ENCODE measurements at regions not wholly inside any gene's neighbourhood (a gene's known extent, or its start where the extent isn't known, plus 50 kb on each side); places are given as distances from the start of the nearest gene placed in this dataset.

DNA sequence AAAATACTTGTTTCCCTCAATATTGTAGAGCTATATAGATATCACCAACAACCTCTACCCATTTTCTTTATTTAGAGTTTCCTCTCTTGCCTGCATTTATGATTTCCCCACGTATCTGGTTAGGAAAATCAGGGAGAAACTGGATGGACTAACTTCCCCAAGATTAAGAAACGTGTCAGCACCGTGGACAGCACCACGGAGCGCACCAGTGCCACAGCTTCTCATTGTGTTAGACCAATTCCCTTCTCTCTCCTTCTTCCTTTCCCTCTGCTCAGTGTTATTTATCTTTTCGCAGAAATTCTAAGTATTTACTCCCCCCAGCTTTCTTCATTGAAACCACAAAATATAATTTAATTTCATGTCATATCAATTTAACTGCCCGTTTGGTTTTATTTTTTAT is 568.6 kb upstream of the BOD1L1 start:
- H3K36me3 Mint-ChIP-seq (ENCODE audit: low read depth, unreplicated experiment): no peaks in the 10 kb centered on the region
- H3K9me3 Mint-ChIP-seq (ENCODE audit: unreplicated experiment): no peaks in the 10 kb centered on the region
- H3K27ac Mint-ChIP-seq (ENCODE audit: unreplicated experiment): no peak overlapping the region
- DNase-seq (ENCODE audit: low spot score): peak; percentile 75
- no peak overlapping the region for H3K4me3 Mint-ChIP-seq (ENCODE audit: unreplicated experiment)
- TF ChIP-seq, protein P1, sequence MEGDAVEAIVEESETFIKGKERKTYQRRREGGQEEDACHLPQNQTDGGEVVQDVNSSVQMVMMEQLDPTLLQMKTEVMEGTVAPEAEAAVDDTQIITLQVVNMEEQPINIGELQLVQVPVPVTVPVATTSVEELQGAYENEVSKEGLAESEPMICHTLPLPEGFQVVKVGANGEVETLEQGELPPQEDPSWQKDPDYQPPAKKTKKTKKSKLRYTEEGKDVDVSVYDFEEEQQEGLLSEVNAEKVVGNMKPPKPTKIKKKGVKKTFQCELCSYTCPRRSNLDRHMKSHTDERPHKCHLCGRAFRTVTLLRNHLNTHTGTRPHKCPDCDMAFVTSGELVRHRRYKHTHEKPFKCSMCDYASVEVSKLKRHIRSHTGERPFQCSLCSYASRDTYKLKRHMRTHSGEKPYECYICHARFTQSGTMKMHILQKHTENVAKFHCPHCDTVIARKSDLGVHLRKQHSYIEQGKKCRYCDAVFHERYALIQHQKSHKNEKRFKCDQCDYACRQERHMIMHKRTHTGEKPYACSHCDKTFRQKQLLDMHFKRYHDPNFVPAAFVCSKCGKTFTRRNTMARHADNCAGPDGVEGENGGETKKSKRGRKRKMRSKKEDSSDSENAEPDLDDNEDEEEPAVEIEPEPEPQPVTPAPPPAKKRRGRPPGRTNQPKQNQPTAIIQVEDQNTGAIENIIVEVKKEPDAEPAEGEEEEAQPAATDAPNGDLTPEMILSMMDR (IDR thresholded peaks at IDR 0.05; ENCODE audit: unreplicated experiment): no peak
- no peaks in the 10 kb centered on the region for H3K4me1 Mint-ChIP-seq (ENCODE audit: unreplicated experiment)
- H3K27me3 Mint-ChIP-seq (ENCODE audit: unreplicated experiment): no peaks in the 10 kb centered on the region

GRCh38 chr4:14215116-14215770 is 587.7 kb upstream of the BOD1L1 start:
- no peak for DNase-seq (ENCODE audit: low spot score)
- Mint-ChIP-seq H3K4me1 (ENCODE audit: unreplicated experiment) (no peaks in the 10 kb centered on the region), H3K27ac (ENCODE audit: unreplicated experiment) (no peak overlapping the region), H3K36me3 (ENCODE audit: low read depth, unreplicated experiment) (peaks cover 8% of the 10 kb centered on the region), H3K4me3 (ENCODE audit: unreplicated experiment) (no peak overlapping the region), H3K9me3 (ENCODE audit: unreplicated experiment) (no peaks in the 10 kb centered on the region), H3K27me3 (ENCODE audit: unreplicated experiment) (peaks cover 2% of the 10 kb centered on the region)
- TF ChIP-seq, protein P1 (IDR thresholded peaks at IDR 0.05; ENCODE audit: unreplicated experiment): no peak

DNA sequence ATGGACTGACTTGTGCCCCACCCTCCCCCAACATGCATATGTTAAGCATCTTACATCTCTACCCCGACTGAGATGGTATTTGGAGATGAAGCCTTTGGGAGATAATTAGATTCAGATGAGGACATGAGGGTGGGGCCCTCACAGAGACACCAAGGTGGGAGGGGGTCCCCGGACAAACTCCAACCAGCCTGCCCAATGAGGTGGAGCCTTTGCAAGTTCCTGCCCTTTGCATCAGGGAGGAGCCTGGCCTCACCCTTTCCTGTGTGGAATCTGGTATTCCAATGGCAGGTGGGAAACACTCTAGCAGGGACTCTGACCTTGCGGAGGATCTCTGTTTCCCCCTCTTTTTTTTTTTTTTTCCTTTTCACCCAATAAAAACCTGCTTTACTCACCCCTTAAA is 589.9 kb upstream of the BOD1L1 start:
- no peak overlapping the region for H3K4me3 Mint-ChIP-seq (ENCODE audit: unreplicated experiment)
- no peak overlapping the region for H3K27ac Mint-ChIP-seq (ENCODE audit: unreplicated experiment)
- peaks cover 8% of the 10 kb centered on the region for H3K36me3 Mint-ChIP-seq (ENCODE audit: low read depth, unreplicated experiment)
- TF ChIP-seq, protein P1 (IDR thresholded peaks at IDR 0.05; ENCODE audit: unreplicated experiment): no peak
- peaks cover 2% of the 10 kb centered on the region for H3K27me3 Mint-ChIP-seq (ENCODE audit: unreplicated experiment)
- no peak for DNase-seq (ENCODE audit: low spot score)
- no peaks in the 10 kb centered on the region for H3K4me1 Mint-ChIP-seq (ENCODE audit: unreplicated experiment)
- no peaks in the 10 kb centered on the region for H3K9me3 Mint-ChIP-seq (ENCODE audit: unreplicated experiment)

GRCh38 chr4:14218641-14219040 is 591.1 kb upstream of the BOD1L1 start:
- H3K27me3 Mint-ChIP-seq (ENCODE audit: unreplicated experiment): peaks cover 2% of the 10 kb centered on the region
- TF ChIP-seq, protein P1 (IDR thresholded peaks at IDR 0.05; ENCODE audit: unreplicated experiment): no peak
- DNase-seq (ENCODE audit: low spot score): no peak
- no peak overlapping the region for H3K27ac Mint-ChIP-seq (ENCODE audit: unreplicated experiment)
- no peaks in the 10 kb centered on the region for H3K36me3 Mint-ChIP-seq (ENCODE audit: low read depth, unreplicated experiment)
- no peaks in the 10 kb centered on the region for H3K9me3 Mint-ChIP-seq (ENCODE audit: unreplicated experiment)
- no peak overlapping the region for H3K4me3 Mint-ChIP-seq (ENCODE audit: unreplicated experiment)
- H3K4me1 Mint-ChIP-seq (ENCODE audit: unreplicated experiment): no peaks in the 10 kb centered on the region

- Mint-ChIP-seq H3K27ac (ENCODE audit: unreplicated experiment) (no peak overlapping the region), H3K36me3 (ENCODE audit: low read depth, unreplicated experiment) (no peaks in the 10 kb centered on the region), H3K9me3 (ENCODE audit: unreplicated experiment) (no peaks in the 10 kb centered on the region), H3K4me1 (ENCODE audit: unreplicated experiment) (no peaks in the 10 kb centered on the region), H3K27me3 (ENCODE audit: unreplicated experiment) (peaks cover 2% of the 10 kb centered on the region), H3K4me3 (ENCODE audit: unreplicated experiment) (no peak overlapping the region)
- no peak for DNase-seq (ENCODE audit: low spot score)
- TF ChIP-seq, protein P1 (IDR thresholded peaks at IDR 0.05; ENCODE audit: unreplicated experiment): no peak
Measured at GRCh38 chr4:14221176-14221575, 593.7 kb upstream of the BOD1L1 start.
